HCT116 (cell line): ENCODE measurements at regions not wholly inside any gene's neighbourhood (a gene's known extent, or its start where the extent isn't known, plus 50 kb on each side); places are given as distances from the start of the nearest gene placed in this dataset.
"Not testable (repeated sequence)": the region's sequence is repeated elsewhere in the genome, so short reads cannot be mapped to it uniquely, and the experiment has no call there.

ENCODE experiments used
- ATAC-seq: fragments of 200-7000 bp; cut with Tn5 transposase; 2 replicates; pipeline ENCODE4 v1.9.1; 2020; ENCODE audit warnings: mild to moderate bottlenecking, moderate library complexity
- BruUV-seq: library from RNA; stranded (reverse); fragments of 400-500 nt; replicated peaks from 2 replicates; lab custom pipeline; 2021; lab: Mats Ljungman, UMichigan
- CTCF ChIA-PET: fragments of 300-600 bp; sonication (Branson Sonifier 250); formaldehyde crosslinking; loops from one replicate; lab custom pipeline; 2021; ENCODE audit warnings: antibody characterized with exemption; lab: Charles Lee
- POLR2A ChIA-PET: fragments of 300-600, 350-600 bp; sonication (Branson Sonifier 250); formaldehyde crosslinking; loops from one replicate; lab custom pipeline; 2021; ENCODE audit warnings: antibody characterized with exemption; lab: Charles Lee
- RAD21 ChIA-PET, 2 experiments: fragments of 300-600 bp; sonication (Branson Sonifier 250); formaldehyde crosslinking; loops; one replicate each; lab custom pipeline; 2023; ENCODE audit warnings: low total read pairs in 2 of 2; ENCODE audit not compliant: uncharacterized antibody in 2 of 2, unreplicated experiment in 2 of 2, low non-redundant PET in 1 of 2; lab: Charles Lee
- DNase-seq: peaks from one replicate; pipeline ENCODE4 v3.0.0-alpha.2; 2010; ENCODE audit warnings: low read depth, low spot score
- H2AFZ ChIP-seq: fragments of 200-600 bp; shearing (Covaris generic), sonication (generic); 2 replicates; pipeline ENCODE4 v1.6.1; 2017; ENCODE audit warnings: low read depth, mixed run types, mixed read lengths, antibody characterized with exemption, low read length; ENCODE audit not compliant: poor library complexity, severe bottlenecking
- H3K27ac ChIP-seq: 2 replicates; pipeline ENCODE4 v1.5.1; 2012; ENCODE audit warnings: low read depth, low read length
- H3K27me3 ChIP-seq: fragments of 200-600 bp; sonication (generic); 2 replicates; pipeline ENCODE4 v1.6.1; 2016; ENCODE audit warnings: mixed run types, low read length, mixed read lengths; ENCODE audit not compliant: insufficient read depth
- H3K36me3 ChIP-seq, 2 experiments: fragments of 200-500 bp in 1 of 2; fragments of 200-600 bp in 1 of 2; sonication (Bioruptor generic) in 1 of 2; sonication (generic) in 1 of 2; 2 replicates each; pipeline versions ENCODE4 v1.5.1 to v1.6.1; 2014 to 2016; ENCODE audit warnings: low read length in 2 of 2, inconsistent platforms in 1 of 2, mixed read lengths in 1 of 2, mixed run types in 1 of 2; ENCODE audit not compliant: insufficient read depth in 2 of 2, control insufficient read depth in 1 of 2
- H3K4me1 ChIP-seq, 2 experiments: fragments of 200-600 bp in 1 of 2; sonication (generic) in 1 of 2; 2 replicates each; pipeline versions ENCODE4 v1.5.1 to v1.6.1; 2012 to 2017; ENCODE audit warnings: low read length in 2 of 2, inconsistent platforms in 1 of 2, mild to moderate bottlenecking in 1 of 2, mixed read lengths in 1 of 2, mixed run types in 1 of 2, moderate library complexity in 1 of 2; ENCODE audit not compliant: insufficient read depth in 2 of 2, control insufficient read depth in 1 of 2
- H3K4me2 ChIP-seq: fragments of 200-600 bp; sonication (generic); 2 replicates; pipeline ENCODE4 v1.6.1; 2017; ENCODE audit warnings: mixed run types, low read length, mixed read lengths
- H3K4me3 ChIP-seq, 2 experiments: fragments of 200-600 bp in 1 of 2; sonication (generic) in 1 of 2; replicated peaks in 1 of 2; 2 replicates each; pipeline ENCODE4 v1.5.1; 2011 to 2016; ENCODE audit warnings: low read length in 2 of 2, control low read depth in 1 of 2, low read depth in 1 of 2, mild to moderate bottlenecking in 1 of 2, mixed read lengths in 1 of 2, mixed run types in 1 of 2
- H3K79me2 ChIP-seq: fragments of 200-600 bp; sonication (generic); 2 replicates; pipeline ENCODE4 v1.6.1; 2017; ENCODE audit warnings: mild to moderate bottlenecking, mixed run types, low read length, moderate library complexity, mixed read lengths; ENCODE audit not compliant: insufficient read depth
- H3K9ac ChIP-seq: fragments of 200-600 bp; sonication (generic); 2 replicates; pipeline ENCODE4 v1.6.1; 2016; ENCODE audit warnings: low read length, mixed read lengths
- H3K9me2 ChIP-seq: fragments of 200-600 bp; sonication (generic), shearing (Covaris generic); 2 replicates; pipeline ENCODE4 v1.6.1; 2017; ENCODE audit warnings: mixed run types, mild to moderate bottlenecking, moderate library complexity; ENCODE audit not compliant: insufficient read depth
- H3K9me3 ChIP-seq, 2 experiments: fragments of 200-500 bp in 1 of 2; fragments of 200-600 bp in 1 of 2; sonication (Bioruptor generic) in 1 of 2; sonication (generic) in 1 of 2; 2 replicates each; pipeline ENCODE4 v1.6.1; 2014 to 2017; ENCODE audit warnings: low read length in 2 of 2, mixed read lengths in 2 of 2, inconsistent platforms in 1 of 2, low read depth in 1 of 2, mild to moderate bottlenecking in 1 of 2, mixed run types in 1 of 2, moderate library complexity in 1 of 2; ENCODE audit not compliant: control insufficient read depth in 1 of 2, insufficient read depth in 1 of 2
- H4K20me1 ChIP-seq: fragments of 200-600 bp; sonication (generic), shearing (Covaris generic); 2 replicates; pipeline ENCODE4 v1.6.1; 2017; ENCODE audit warnings: mixed run types, mild to moderate bottlenecking, moderate library complexity; ENCODE audit not compliant: insufficient read depth
- EGR1 ChIP-seq: IDR thresholded peaks from 2 replicates; pipeline ENCODE4 v1.6.1; 2012; ENCODE audit warnings: low read depth
- POLR2A ChIP-seq: IDR thresholded peaks from 2 replicates; pipeline ENCODE4 v1.7.0; 2011; ENCODE audit warnings: borderline replicate concordance; ENCODE audit not compliant: insufficient read depth, insufficient read length; ENCODE audit errors: extremely low read depth
- RAD21 ChIP-seq: IDR thresholded peaks from 2 replicates; pipeline ENCODE4 v1.6.1; 2012; ENCODE audit warnings: low read depth, mild to moderate bottlenecking
- SP1 ChIP-seq: IDR thresholded peaks from 2 replicates; pipeline ENCODE4 v1.6.1; 2012; ENCODE audit warnings: low read depth
- SRF ChIP-seq: IDR thresholded peaks from 2 replicates; pipeline ENCODE4 v1.6.1; 2012; ENCODE audit warnings: low read depth
- ZFX ChIP-seq: fragments of 450-650 bp; IDR thresholded peaks from 2 replicates; pipeline ENCODE4 v1.6.1; 2017
- intact Hi-C: fragments of 100-400 bp; cut with micrococcal nuclease; formaldehyde crosslinking; loops from 2 replicates; pipeline ENCODE4 v1.10.0; 2022
- TF ChIP-seq, protein P1 (sequence below): IDR thresholded peaks from 2 replicates; pipeline ENCODE4 v1.6.1; 2012
- TF ChIP-seq, protein P2 (sequence below): IDR thresholded peaks from 2 replicates; pipeline ENCODE4 v1.6.1; 2012; ENCODE audit warnings: low read depth

DNA sequence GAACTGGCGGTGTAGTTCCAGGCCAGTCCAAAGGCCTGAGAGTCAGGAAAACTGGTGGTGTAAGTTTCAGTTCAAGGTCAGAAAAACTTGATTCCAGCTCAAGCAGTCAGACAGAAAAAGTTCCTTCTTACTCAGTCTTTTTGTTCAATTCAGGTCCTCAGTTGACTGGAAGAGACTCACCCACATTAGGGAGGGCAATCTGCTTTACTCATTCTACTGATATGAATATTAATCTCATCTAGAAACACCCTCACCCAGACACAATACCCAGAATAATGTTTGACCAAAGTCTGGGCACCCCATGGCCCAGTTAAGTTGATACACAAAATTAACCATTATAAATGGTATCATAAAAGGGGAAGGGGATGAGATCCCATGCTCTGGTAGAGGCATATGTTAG is 50.1 kb upstream of the LTA4H start:
- H3K4me3 ChIP-seq, result no peak overlapping the region
- ATAC-seq (no peak), DNase-seq (no peak)
- TF ChIP-seq EGR1, result no peak
- TF ChIP-seq ZFX, result no peak
- TF ChIP-seq SRF, result no peak
- TF ChIP-seq POLR2A, result no peak
- TF ChIP-seq RAD21, result no peak
- TF ChIP-seq SP1, result no peak
- TF ChIP-seq, protein P1, sequence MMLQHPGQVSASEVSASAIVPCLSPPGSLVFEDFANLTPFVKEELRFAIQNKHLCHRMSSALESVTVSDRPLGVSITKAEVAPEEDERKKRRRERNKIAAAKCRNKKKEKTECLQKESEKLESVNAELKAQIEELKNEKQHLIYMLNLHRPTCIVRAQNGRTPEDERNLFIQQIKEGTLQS, result no peak
- TF ChIP-seq, protein P2, sequence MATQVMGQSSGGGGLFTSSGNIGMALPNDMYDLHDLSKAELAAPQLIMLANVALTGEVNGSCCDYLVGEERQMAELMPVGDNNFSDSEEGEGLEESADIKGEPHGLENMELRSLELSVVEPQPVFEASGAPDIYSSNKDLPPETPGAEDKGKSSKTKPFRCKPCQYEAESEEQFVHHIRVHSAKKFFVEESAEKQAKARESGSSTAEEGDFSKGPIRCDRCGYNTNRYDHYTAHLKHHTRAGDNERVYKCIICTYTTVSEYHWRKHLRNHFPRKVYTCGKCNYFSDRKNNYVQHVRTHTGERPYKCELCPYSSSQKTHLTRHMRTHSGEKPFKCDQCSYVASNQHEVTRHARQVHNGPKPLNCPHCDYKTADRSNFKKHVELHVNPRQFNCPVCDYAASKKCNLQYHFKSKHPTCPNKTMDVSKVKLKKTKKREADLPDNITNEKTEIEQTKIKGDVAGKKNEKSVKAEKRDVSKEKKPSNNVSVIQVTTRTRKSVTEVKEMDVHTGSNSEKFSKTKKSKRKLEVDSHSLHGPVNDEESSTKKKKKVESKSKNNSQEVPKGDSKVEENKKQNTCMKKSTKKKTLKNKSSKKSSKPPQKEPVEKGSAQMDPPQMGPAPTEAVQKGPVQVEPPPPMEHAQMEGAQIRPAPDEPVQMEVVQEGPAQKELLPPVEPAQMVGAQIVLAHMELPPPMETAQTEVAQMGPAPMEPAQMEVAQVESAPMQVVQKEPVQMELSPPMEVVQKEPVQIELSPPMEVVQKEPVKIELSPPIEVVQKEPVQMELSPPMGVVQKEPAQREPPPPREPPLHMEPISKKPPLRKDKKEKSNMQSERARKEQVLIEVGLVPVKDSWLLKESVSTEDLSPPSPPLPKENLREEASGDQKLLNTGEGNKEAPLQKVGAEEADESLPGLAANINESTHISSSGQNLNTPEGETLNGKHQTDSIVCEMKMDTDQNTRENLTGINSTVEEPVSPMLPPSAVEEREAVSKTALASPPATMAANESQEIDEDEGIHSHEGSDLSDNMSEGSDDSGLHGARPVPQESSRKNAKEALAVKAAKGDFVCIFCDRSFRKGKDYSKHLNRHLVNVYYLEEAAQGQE, result no peak
- TF ChIP-seq, all 23 proteins: peak for 0
- Histone ChIP-seq H3K27ac (no peak overlapping the region), H3K27me3 (no peaks in the 10 kb centered on the region), H4K20me1 (no peaks in the 10 kb centered on the region), H3K4me1 (peaks cover 0 to 11% of the 10 kb centered on the region in 2 experiments; a peak in 2 of 4 replicates), H3K4me2 (no peak overlapping the region), H3K79me2 (no peaks in the 10 kb centered on the region), H2AFZ (no peak overlapping the region), H3K9ac (no peak overlapping the region), H3K9me3 (peaks cover 0 to 5% of the 10 kb centered on the region in 2 experiments; a peak in 1 of 4 replicates), H3K9me2 (no peaks in the 10 kb centered on the region), H3K36me3 (no peaks in the 10 kb centered on the region)
- ChIA-PET POLR2A (no interaction called here), CTCF (no interaction called here), RAD21 (no interaction called here)
- no TSS peak for BruUV-seq
- intact Hi-C loops, result no loop called here

DNA sequence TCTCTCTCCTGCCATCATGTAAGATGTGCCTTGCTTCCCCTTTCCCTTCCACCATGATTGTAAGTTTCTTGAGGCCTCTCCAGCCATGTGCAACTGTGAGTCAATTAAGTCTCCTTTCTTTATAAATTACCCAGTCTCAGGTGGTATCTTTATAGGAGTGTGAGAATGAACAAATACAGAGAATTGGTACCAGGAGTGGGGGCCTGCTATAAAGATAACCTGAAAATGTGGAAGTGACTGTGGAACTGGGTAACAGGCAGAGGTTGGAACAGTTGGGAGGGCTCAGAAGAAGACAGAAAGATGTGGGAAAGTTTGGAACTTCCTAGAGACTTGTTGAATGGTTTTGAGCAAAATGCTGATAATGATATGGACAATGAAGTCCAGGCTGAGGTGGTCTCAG is 50.8 kb upstream of the LTA4H start:
- H3K4me3 ChIP-seq, H3K79me2 ChIP-seq, H3K27ac ChIP-seq, BruUV-seq, DNase-seq, POLR2A ChIA-PET, H3K9me2 ChIP-seq, H3K4me2 ChIP-seq, H3K9me3 ChIP-seq, H2AFZ ChIP-seq, H3K27me3 ChIP-seq, H3K9ac ChIP-seq, RAD21 ChIA-PET, H3K36me3 ChIP-seq, ATAC-seq, intact Hi-C loops, H4K20me1 ChIP-seq, CTCF ChIA-PET: not testable (repeated sequence)
- peaks cover 0 to 11% of the 10 kb centered on the region in 2 experiments; a peak in 2 of 4 replicates for H3K4me1 ChIP-seq
